IMR-90 (cell line): ENCODE measurements at regions not wholly inside any gene's neighbourhood (a gene's known extent, or its start where the extent isn't known, plus 50 kb on each side); places are given as distances from the start of the nearest gene placed in this dataset.

Experiments used
- ATAC-seq: fragments of 200-7000 bp; cut with Tn5 transposase; 2 replicates; pipeline ENCODE4 v1.9.1; 2020; ENCODE audit warnings: low read depth, mild to moderate bottlenecking, moderate library complexity
- BruUV-seq: library from RNA; stranded (reverse); fragments of 400-500 nt; replicated peaks from 2 replicates; lab custom pipeline; 2021; lab: Mats Ljungman, UMichigan
- CTCF ChIA-PET: fragments of 300-600 bp; formaldehyde crosslinking; extraction: SDS; loops from one replicate; lab custom pipeline; 2021; ENCODE audit warnings: antibody characterized with exemption; lab: Yijun Ruan, JAX
- POLR2A ChIA-PET: fragments of 300-600 bp; sonication (Branson Sonifier 250); formaldehyde crosslinking; loops from one replicate; lab custom pipeline; 2022; ENCODE audit warnings: antibody characterized with exemption; ENCODE audit not compliant: unreplicated experiment; lab: Charles Lee
- DNase-seq: peaks from one replicate; pipeline ENCODE4 v3.0.0; 2013
- H2AFZ ChIP-seq: replicated peaks from 2 replicates; pipeline ENCODE3; 2013; ENCODE audit warnings: low read length, mild to moderate bottlenecking; ENCODE audit not compliant: poor library complexity
- H2AK5ac ChIP-seq: 2 replicates; pipeline ENCODE4 v1.6.1; 2013; ENCODE audit warnings: low read depth, low read length, inconsistent platforms
- H2AK9ac ChIP-seq: replicated peaks from 2 replicates; pipeline ENCODE3; 2013; ENCODE audit warnings: mild to moderate bottlenecking, low read depth, low read length, moderate library complexity; ENCODE audit not compliant: poor library complexity
- H2BK120ac ChIP-seq: 2 replicates; pipeline ENCODE4 v1.6.1; 2013; ENCODE audit warnings: low read depth, low read length, inconsistent platforms
- H2BK15ac ChIP-seq: 3 replicates; pipeline ENCODE4 v1.6.1; 2013; ENCODE audit warnings: low read depth, low read length, inconsistent platforms
- H2BK20ac ChIP-seq: 2 replicates; pipeline ENCODE4 v1.6.1; 2013; ENCODE audit warnings: low read depth, mild to moderate bottlenecking, inconsistent platforms, low read length, moderate library complexity
- H2BK5ac ChIP-seq: 2 replicates; pipeline ENCODE4 v1.6.1; 2013; ENCODE audit warnings: mild to moderate bottlenecking, low read depth, low read length, inconsistent platforms; ENCODE audit not compliant: poor library complexity, severe bottlenecking
- H3K14ac ChIP-seq: replicated peaks from 2 replicates; pipeline ENCODE4 v1.6.1; 2013; ENCODE audit warnings: low read depth, low read length, inconsistent platforms
- H3K18ac ChIP-seq: 2 replicates; pipeline ENCODE4 v1.6.1; 2013; ENCODE audit warnings: low read depth, low read length, control low read depth
- H3K23ac ChIP-seq: 2 replicates; pipeline ENCODE4 v1.6.1; 2013; ENCODE audit warnings: low read depth, low read length, inconsistent platforms
- H3K27ac ChIP-seq: 2 replicates; pipeline ENCODE4 v1.5.1; 2013; ENCODE audit warnings: mild to moderate bottlenecking, control low read depth, low read length; ENCODE audit not compliant: insufficient read depth
- H3K27me3 ChIP-seq: 2 replicates; pipeline ENCODE4 v1.6.1; 2013; ENCODE audit warnings: low read length; ENCODE audit not compliant: control insufficient read depth, insufficient read depth
- H3K36me3 ChIP-seq: 2 replicates; pipeline ENCODE4 v1.6.1; 2013; ENCODE audit warnings: low read length, mixed read lengths; ENCODE audit not compliant: control insufficient read depth, insufficient read depth
- H3K4ac ChIP-seq: 2 replicates; pipeline ENCODE4 v1.6.1; 2013; ENCODE audit warnings: low read depth, low read length, inconsistent platforms
- H3K4me1 ChIP-seq: 2 replicates; pipeline ENCODE4 v1.6.1; 2013; ENCODE audit warnings: low read length, mixed read lengths; ENCODE audit not compliant: control insufficient read depth, insufficient read depth
- H3K4me2 ChIP-seq: 2 replicates; pipeline ENCODE4 v1.6.1; 2013; ENCODE audit warnings: low read depth, mild to moderate bottlenecking, control low read depth, low read length, moderate library complexity
- H3K4me3 ChIP-seq: 2 replicates; pipeline ENCODE4 v1.5.1; 2013; ENCODE audit warnings: low read depth, mild to moderate bottlenecking, control low read depth, low read length, moderate library complexity; ENCODE audit not compliant: insufficient read depth
- H3K56ac ChIP-seq: 2 replicates; pipeline ENCODE4 v1.6.1; 2013; ENCODE audit warnings: low read length, inconsistent platforms; ENCODE audit not compliant: insufficient read depth; ENCODE audit errors: extremely low read depth
- H3K79me1 ChIP-seq, 2 experiments: 2 replicates each; pipeline ENCODE4 v1.6.1; 2013; ENCODE audit warnings: low read length in 2 of 2, inconsistent platforms in 1 of 2, low read depth in 1 of 2
- H3K9ac ChIP-seq: 2 replicates; pipeline ENCODE4 v1.6.1; 2013; ENCODE audit warnings: low read depth, low read length, control low read depth
- H3K9me1 ChIP-seq: 2 replicates; pipeline ENCODE4 v1.6.1; 2013; ENCODE audit warnings: low read length, inconsistent platforms; ENCODE audit not compliant: insufficient read depth
- H3K9me3 ChIP-seq: 2 replicates; pipeline ENCODE4 v1.6.1; 2013; ENCODE audit warnings: low read length; ENCODE audit not compliant: control insufficient read depth, insufficient read depth
- H4K20me1 ChIP-seq: 2 replicates; pipeline ENCODE4 v1.6.1; 2013; ENCODE audit warnings: low read length, inconsistent platforms; ENCODE audit not compliant: insufficient read depth
- H4K5ac ChIP-seq: 2 replicates; pipeline ENCODE4 v1.6.1; 2013; ENCODE audit warnings: mild to moderate bottlenecking, low read depth, low read length, control low read depth
- H4K8ac ChIP-seq, 2 experiments: 2 replicates each; pipeline ENCODE4 v1.6.1; 2013; ENCODE audit warnings: low read depth in 2 of 2, low read length in 2 of 2, control low read depth in 1 of 2, inconsistent platforms in 1 of 2
- H4K91ac ChIP-seq: 2 replicates; pipeline ENCODE4 v1.6.1; 2013; ENCODE audit warnings: low read depth, low read length, inconsistent platforms; ENCODE audit not compliant: insufficient read depth
- BHLHE40 ChIP-seq: fragments of 150-350 bp; IDR thresholded peaks from 2 replicates; pipeline ENCODE4 v1.6.1; 2016; ENCODE audit warnings: mild to moderate bottlenecking, low read depth, low read length
- CEBPB ChIP-seq: IDR thresholded peaks from 2 replicates; pipeline ENCODE4 v1.6.1; 2012; ENCODE audit warnings: low read depth, low read length, improper control_type of control experiment
- CHD1 ChIP-seq: IDR thresholded peaks from 2 replicates; pipeline ENCODE4 v1.6.1; 2012; ENCODE audit warnings: low read depth, low read length, improper control_type of control experiment
- FOS ChIP-seq: fragments of 150-350 bp; IDR thresholded peaks from 2 replicates; pipeline ENCODE4 v1.6.1; 2016; ENCODE audit warnings: low read depth, low read length
- MAZ ChIP-seq: IDR thresholded peaks from 2 replicates; pipeline ENCODE4 v1.6.1; 2012; ENCODE audit warnings: low read depth, mild to moderate bottlenecking, low read length, improper control_type of control experiment, moderate library complexity, borderline replicate concordance
- MXI1 ChIP-seq: IDR thresholded peaks from 2 replicates; pipeline ENCODE4 v1.6.1; 2012; ENCODE audit warnings: low read depth, mild to moderate bottlenecking, low read length, moderate library complexity, borderline replicate concordance
- POLR2A ChIP-seq: IDR thresholded peaks from 2 replicates; pipeline ENCODE4 v1.6.1; 2012; ENCODE audit warnings: mild to moderate bottlenecking, low read depth, low read length
- RAD21 ChIP-seq: IDR thresholded peaks from 2 replicates; pipeline ENCODE4 v1.6.1; 2012; ENCODE audit warnings: low read length, improper control_type of control experiment
- RCOR1 ChIP-seq: IDR thresholded peaks from 2 replicates; pipeline ENCODE4 v1.6.1; 2012; ENCODE audit warnings: mild to moderate bottlenecking, low read length, improper control_type of control experiment; ENCODE audit not compliant: insufficient replicate concordance
- RFX5 ChIP-seq: IDR thresholded peaks from 2 replicates; pipeline ENCODE4 v1.8.0; 2012; ENCODE audit warnings: low read depth, mild to moderate bottlenecking, low read length, moderate library complexity
- WGBS, 2 experiments: methylation state at CpG; one replicate each; pipeline versions ENCODE4 v1.1.5 to v1.1.7; 2013; ENCODE audit warnings: missing lambda C conversion rate in 2 of 2; ENCODE audit not compliant: insufficient read length in 1 of 2; ENCODE audit errors: extremely low coverage in 2 of 2; 5-methylcytosine and 5-hydroxymethylcytosine counted together
- dilution Hi-C: fragments of 300-500 bp; cut with HindIII; formaldehyde crosslinking; loops from one replicate; pipeline ENCODE4 v1.14.3; 2018; ENCODE audit warnings: low sequenced_read_pairs; ENCODE audit not compliant: unreplicated experiment
- in situ Hi-C: fragments of 300-500 bp; cut with MboI; formaldehyde crosslinking; loops from 3 replicates; pipeline ENCODE4 v1.14.3; 2019; ENCODE audit warnings: low sequenced_read_pairs, inconsistent platforms, mixed read lengths
- intact Hi-C: fragments of 100-400 bp; cut with micrococcal nuclease; formaldehyde crosslinking; loops from 2 replicates; pipeline ENCODE4 v1.10.0; 2022
- TF ChIP-seq, protein P1 (sequence below): fragments of 150-350 bp; IDR thresholded peaks from 2 replicates; pipeline ENCODE4 v1.6.1; 2017; ENCODE audit warnings: mild to moderate bottlenecking, antibody characterized with exemption, low read length, low read depth

DNA sequence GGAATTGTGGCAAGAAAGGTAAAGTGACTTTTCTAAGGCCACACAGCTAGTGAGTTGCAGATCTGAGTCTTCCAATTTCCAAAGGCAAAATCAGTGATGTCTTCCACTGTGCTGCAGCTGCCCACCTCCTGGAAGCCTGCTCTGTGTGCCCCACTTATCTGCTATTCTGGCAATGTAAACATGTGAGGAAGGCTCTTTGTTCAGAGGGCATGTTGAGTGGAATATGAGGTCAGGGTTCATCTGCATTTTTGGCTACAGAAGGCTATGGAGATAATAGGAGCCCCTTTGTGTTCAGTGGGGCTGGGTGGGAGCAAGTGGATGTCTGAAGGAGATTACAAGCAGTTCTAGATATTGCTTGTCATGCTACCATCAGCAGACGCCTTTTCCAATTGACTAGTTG, 396.2 kb downstream of the BUD13 start:
- Histone ChIP-seq H3K79me1 (no peaks in the 10 kb centered on the region), H3K9me1 (no peaks in the 10 kb centered on the region), H2AK9ac (no peak overlapping the region), H3K36me3 (no peaks in the 10 kb centered on the region), H2AFZ (no peak overlapping the region), H3K14ac (no peak overlapping the region), H2AK5ac (no peak overlapping the region), H3K4me2 (no peak overlapping the region), H4K8ac (no peak overlapping the region), H3K4ac (no peak overlapping the region), H3K27ac (no peak overlapping the region), H3K4me1 (no peaks in the 10 kb centered on the region), H4K5ac (no peak overlapping the region), H3K18ac (no peak overlapping the region), H2BK15ac (no peak overlapping the region), H2BK120ac (no peak overlapping the region), H3K56ac (no peak overlapping the region), H3K27me3 (no peaks in the 10 kb centered on the region), H3K23ac (no peak overlapping the region), H4K91ac (no peak overlapping the region), H2BK20ac (no peak overlapping the region), H3K9ac (no peak overlapping the region), H3K4me3 (no peak overlapping the region), H2BK5ac (no peak overlapping the region), H4K20me1 (no peaks in the 10 kb centered on the region), H3K9me3 (no peaks in the 10 kb centered on the region)
- ATAC-seq (no peak), DNase-seq (no peak)
- intact Hi-C loops: no loop called here
- TF ChIP-seq CEBPB: no peak
- no peak for TF ChIP-seq CHD1
- no peak for TF ChIP-seq MAZ
- TF ChIP-seq, protein P1, sequence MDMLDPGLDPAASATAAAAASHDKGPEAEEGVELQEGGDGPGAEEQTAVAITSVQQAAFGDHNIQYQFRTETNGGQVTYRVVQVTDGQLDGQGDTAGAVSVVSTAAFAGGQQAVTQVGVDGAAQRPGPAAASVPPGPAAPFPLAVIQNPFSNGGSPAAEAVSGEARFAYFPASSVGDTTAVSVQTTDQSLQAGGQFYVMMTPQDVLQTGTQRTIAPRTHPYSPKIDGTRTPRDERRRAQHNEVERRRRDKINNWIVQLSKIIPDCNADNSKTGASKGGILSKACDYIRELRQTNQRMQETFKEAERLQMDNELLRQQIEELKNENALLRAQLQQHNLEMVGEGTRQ: no peak
- no peak for TF ChIP-seq MXI1
- no peak for TF ChIP-seq RCOR1
- no peak for TF ChIP-seq FOS
- no peak for TF ChIP-seq BHLHE40
- TF ChIP-seq RFX5: no peak
- TF ChIP-seq POLR2A: no peak
- TF ChIP-seq RAD21: no peak
- in situ Hi-C loops: no loop called here
- no CpG with 5 or more reads among the region's 1 CpG for WGBS, 2 experiments
- CTCF ChIA-PET: no interaction called here
- POLR2A ChIA-PET: no interaction called here
- dilution Hi-C loops: no loop called here
- no TSS peak for BruUV-seq
